Astrocyte of the spinal cord (primary cell): ENCODE measurements at regions not wholly inside any gene's neighbourhood (a gene's known extent, or its start where the extent isn't known, plus 50 kb on each side); places are given as distances from the start of the nearest gene placed in this dataset.
"Not testable (repeated sequence)": the region's sequence is repeated elsewhere in the genome, so short reads cannot be mapped to it uniquely, and the experiment has no call there.

Experiments
- DNase-seq: peaks from one replicate; pipeline ENCODE4 v3.0.0; 2011; ENCODE audit warnings: low read depth, low spot score
- H3K4me3 ChIP-seq: 2 replicates; pipeline ENCODE4 v1.5.1; 2011; ENCODE audit warnings: low read depth, mild to moderate bottlenecking, low read length, moderate library complexity
- CTCF ChIP-seq: IDR thresholded peaks from 2 replicates; pipeline ENCODE4 v1.5.1; 2012; ENCODE audit warnings: low read depth, mild to moderate bottlenecking, low read length, inconsistent platforms
- in situ Hi-C: cut with HindIII; loops from 2 replicates; pipeline ENCODE4 v1.10.0; 2017; ENCODE audit warnings: low sequenced_read_pairs

- H3K4me3 ChIP-seq: no peak overlapping the region
- in situ Hi-C loops: no loop called here
- no peak for TF ChIP-seq CTCF
- DNase-seq: no peak
These were observed 175.0 kb upstream of the CCN2 start for GRCh38 chr6:132126150-132126549.

GRCh38 chr6:132122871-132123270 is 171.7 kb upstream of the CCN2 start:
- no peak overlapping the region for H3K4me3 ChIP-seq
- TF ChIP-seq CTCF: no peak
- DNase-seq: peak; percentile 97
- in situ Hi-C loops: no loop called here

GRCh38 chr6:132122176-132122575 is 171.0 kb upstream of the CCN2 start:
- DNase-seq: peak; percentile 10
- in situ Hi-C loops: no loop called here
- TF ChIP-seq CTCF: no peak
- H3K4me3 ChIP-seq: no peak overlapping the region

GRCh38 chr6:132118144-132118543 is 167.0 kb upstream of the CCN2 start:
- no peak overlapping the region for H3K4me3 ChIP-seq
- no peak for TF ChIP-seq CTCF
- in situ Hi-C loops: no loop called here
- no peak for DNase-seq

- no peak overlapping the region for H3K4me3 ChIP-seq
- in situ Hi-C loops: no loop called here
- TF ChIP-seq CTCF: no peak
- DNase-seq: no peak
These were observed 164.7 kb upstream of the CCN2 start for GRCh38 chr6:132115714-132116366.

GRCh38 chr6:132114201-132114825 is 163.1 kb upstream of the CCN2 start:
- DNase-seq: no peak
- no peak for TF ChIP-seq CTCF
- in situ Hi-C loops: no loop called here
- H3K4me3 ChIP-seq: no peak overlapping the region

GRCh38 chr6:132109752-132110151 is 158.6 kb upstream of the CCN2 start:
- in situ Hi-C loops, H3K4me3 ChIP-seq, DNase-seq: not testable (repeated sequence)
